ENCODE measurements at regions not wholly inside any gene's neighbourhood (a gene's known extent, or its start where the extent isn't known, plus 50 kb on each side); places are given as distances from the start of the nearest gene placed in this dataset.

DNA sequence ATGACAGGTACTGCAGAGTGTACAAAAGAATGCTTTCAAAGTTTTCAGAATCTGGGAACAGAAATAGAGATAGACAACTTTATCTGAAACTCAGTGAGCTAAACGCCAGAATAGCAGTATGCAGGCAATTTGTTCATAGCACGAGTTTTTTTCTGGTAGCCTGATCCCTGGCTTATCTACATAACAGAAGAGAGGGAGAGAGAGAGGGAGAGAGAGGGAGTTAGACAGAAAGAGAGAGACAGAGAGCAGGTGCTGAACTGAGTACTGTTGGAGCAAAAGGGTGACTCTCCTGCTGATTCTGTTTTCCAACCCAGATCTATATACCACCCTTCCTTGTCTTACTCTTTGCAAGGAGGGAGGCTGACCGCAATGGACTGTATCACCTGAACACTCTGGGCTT, 388.0 kb upstream of the CA10 start:
- TF ChIP-seq, protein P1, sequence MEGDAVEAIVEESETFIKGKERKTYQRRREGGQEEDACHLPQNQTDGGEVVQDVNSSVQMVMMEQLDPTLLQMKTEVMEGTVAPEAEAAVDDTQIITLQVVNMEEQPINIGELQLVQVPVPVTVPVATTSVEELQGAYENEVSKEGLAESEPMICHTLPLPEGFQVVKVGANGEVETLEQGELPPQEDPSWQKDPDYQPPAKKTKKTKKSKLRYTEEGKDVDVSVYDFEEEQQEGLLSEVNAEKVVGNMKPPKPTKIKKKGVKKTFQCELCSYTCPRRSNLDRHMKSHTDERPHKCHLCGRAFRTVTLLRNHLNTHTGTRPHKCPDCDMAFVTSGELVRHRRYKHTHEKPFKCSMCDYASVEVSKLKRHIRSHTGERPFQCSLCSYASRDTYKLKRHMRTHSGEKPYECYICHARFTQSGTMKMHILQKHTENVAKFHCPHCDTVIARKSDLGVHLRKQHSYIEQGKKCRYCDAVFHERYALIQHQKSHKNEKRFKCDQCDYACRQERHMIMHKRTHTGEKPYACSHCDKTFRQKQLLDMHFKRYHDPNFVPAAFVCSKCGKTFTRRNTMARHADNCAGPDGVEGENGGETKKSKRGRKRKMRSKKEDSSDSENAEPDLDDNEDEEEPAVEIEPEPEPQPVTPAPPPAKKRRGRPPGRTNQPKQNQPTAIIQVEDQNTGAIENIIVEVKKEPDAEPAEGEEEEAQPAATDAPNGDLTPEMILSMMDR (IDR thresholded peaks at IDR 0.05) = no peak
- no peak for TF ChIP-seq TCF7L2 (IDR thresholded peaks at IDR 0.05; ENCODE audit: low read depth, low read length)
- no peak for TF ChIP-seq POLR2AphosphoS5 (IDR thresholded peaks at IDR 0.05; ENCODE audit: low read depth, low read length)
- TF ChIP-seq, protein P2, sequence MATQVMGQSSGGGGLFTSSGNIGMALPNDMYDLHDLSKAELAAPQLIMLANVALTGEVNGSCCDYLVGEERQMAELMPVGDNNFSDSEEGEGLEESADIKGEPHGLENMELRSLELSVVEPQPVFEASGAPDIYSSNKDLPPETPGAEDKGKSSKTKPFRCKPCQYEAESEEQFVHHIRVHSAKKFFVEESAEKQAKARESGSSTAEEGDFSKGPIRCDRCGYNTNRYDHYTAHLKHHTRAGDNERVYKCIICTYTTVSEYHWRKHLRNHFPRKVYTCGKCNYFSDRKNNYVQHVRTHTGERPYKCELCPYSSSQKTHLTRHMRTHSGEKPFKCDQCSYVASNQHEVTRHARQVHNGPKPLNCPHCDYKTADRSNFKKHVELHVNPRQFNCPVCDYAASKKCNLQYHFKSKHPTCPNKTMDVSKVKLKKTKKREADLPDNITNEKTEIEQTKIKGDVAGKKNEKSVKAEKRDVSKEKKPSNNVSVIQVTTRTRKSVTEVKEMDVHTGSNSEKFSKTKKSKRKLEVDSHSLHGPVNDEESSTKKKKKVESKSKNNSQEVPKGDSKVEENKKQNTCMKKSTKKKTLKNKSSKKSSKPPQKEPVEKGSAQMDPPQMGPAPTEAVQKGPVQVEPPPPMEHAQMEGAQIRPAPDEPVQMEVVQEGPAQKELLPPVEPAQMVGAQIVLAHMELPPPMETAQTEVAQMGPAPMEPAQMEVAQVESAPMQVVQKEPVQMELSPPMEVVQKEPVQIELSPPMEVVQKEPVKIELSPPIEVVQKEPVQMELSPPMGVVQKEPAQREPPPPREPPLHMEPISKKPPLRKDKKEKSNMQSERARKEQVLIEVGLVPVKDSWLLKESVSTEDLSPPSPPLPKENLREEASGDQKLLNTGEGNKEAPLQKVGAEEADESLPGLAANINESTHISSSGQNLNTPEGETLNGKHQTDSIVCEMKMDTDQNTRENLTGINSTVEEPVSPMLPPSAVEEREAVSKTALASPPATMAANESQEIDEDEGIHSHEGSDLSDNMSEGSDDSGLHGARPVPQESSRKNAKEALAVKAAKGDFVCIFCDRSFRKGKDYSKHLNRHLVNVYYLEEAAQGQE (IDR thresholded peaks at IDR 0.05; ENCODE audit: insufficient read depth in 1 of 2, low read depth in 2 of 2, low read length in 1 of 2) = no peak
- TF ChIP-seq SIN3A (IDR thresholded peaks at IDR 0.05; ENCODE audit: borderline replicate concordance, insufficient read depth, low read depth, low read length) = no peak

Measured in Panc1 (cell line).